HEK293 (cell line): ENCODE measurements at regions not wholly inside any gene's neighbourhood (a gene's known extent, or its start where the extent isn't known, plus 50 kb on each side); places are given as distances from the start of the nearest gene placed in this dataset.

ENCODE experiments used
- TRIM28 ChIP-seq: IDR thresholded peaks from 2 replicates; pipeline ENCODE4 v1.6.1; 2011; ENCODE audit warnings: low read length, control low read depth, borderline replicate concordance
- ZBTB8A ChIP-seq: fragments of 450-650 bp; formaldehyde crosslinking; IDR thresholded peaks from 2 replicates; pipeline ENCODE4 v1.5.1; 2016; ENCODE audit warnings: missing biosample characterization, missing genetic modification characterization
- ZNF10 ChIP-seq: fragments of 450-650 bp; formaldehyde crosslinking; IDR thresholded peaks from 2 replicates; pipeline ENCODE4 v1.5.1; 2017; ENCODE audit warnings: missing biosample characterization, missing genetic modification characterization
- ZNF449 ChIP-seq: fragments of 450-650 bp; formaldehyde crosslinking; IDR thresholded peaks from 2 replicates; pipeline ENCODE4 v1.5.1; 2017; ENCODE audit warnings: missing biosample characterization, mild to moderate bottlenecking, missing genetic modification characterization, moderate library complexity
- ZNF514 ChIP-seq: fragments of 450-650 bp; formaldehyde crosslinking; IDR thresholded peaks from 2 replicates; pipeline ENCODE4 v1.5.1; 2016; ENCODE audit warnings: missing biosample characterization, missing genetic modification characterization
- ZNF600 ChIP-seq: fragments of 450-650 bp; formaldehyde crosslinking; IDR thresholded peaks from 2 replicates; pipeline ENCODE4 v1.5.1; 2016; ENCODE audit warnings: missing biosample characterization, missing genetic modification characterization
- ZNF624 ChIP-seq: fragments of 450-650 bp; formaldehyde crosslinking; IDR thresholded peaks from 2 replicates; pipeline ENCODE4 v1.5.1; 2017; ENCODE audit warnings: missing biosample characterization, missing genetic modification characterization
- TF ChIP-seq, protein P1 (sequence below): fragments of 450-650 bp; formaldehyde crosslinking; IDR thresholded peaks from 2 replicates; pipeline ENCODE4 v1.5.1; 2016; ENCODE audit warnings: missing biosample characterization, missing genetic modification characterization
- TF ChIP-seq, protein P2 (sequence below): fragments of 450-650 bp; formaldehyde crosslinking; IDR thresholded peaks from 2 replicates; pipeline ENCODE4 v1.5.1; 2016; ENCODE audit warnings: missing biosample characterization, missing genetic modification characterization
- TF ChIP-seq, protein P3 (sequence below): fragments of 450-650 bp; IDR thresholded peaks from 2 replicates; pipeline ENCODE4 v1.5.1; 2018; ENCODE audit warnings: missing biosample characterization, mild to moderate bottlenecking, missing genetic modification characterization
- TF ChIP-seq, protein P4 (sequence below): fragments of 450-650 bp; formaldehyde crosslinking; IDR thresholded peaks from 2 replicates; pipeline ENCODE4 v1.5.1; 2016; ENCODE audit warnings: missing biosample characterization, missing genetic modification characterization

GRCh38 chr6:148247386-148248063 is 95.1 kb upstream of the SASH1 start:
- TF ChIP-seq, protein P1, sequence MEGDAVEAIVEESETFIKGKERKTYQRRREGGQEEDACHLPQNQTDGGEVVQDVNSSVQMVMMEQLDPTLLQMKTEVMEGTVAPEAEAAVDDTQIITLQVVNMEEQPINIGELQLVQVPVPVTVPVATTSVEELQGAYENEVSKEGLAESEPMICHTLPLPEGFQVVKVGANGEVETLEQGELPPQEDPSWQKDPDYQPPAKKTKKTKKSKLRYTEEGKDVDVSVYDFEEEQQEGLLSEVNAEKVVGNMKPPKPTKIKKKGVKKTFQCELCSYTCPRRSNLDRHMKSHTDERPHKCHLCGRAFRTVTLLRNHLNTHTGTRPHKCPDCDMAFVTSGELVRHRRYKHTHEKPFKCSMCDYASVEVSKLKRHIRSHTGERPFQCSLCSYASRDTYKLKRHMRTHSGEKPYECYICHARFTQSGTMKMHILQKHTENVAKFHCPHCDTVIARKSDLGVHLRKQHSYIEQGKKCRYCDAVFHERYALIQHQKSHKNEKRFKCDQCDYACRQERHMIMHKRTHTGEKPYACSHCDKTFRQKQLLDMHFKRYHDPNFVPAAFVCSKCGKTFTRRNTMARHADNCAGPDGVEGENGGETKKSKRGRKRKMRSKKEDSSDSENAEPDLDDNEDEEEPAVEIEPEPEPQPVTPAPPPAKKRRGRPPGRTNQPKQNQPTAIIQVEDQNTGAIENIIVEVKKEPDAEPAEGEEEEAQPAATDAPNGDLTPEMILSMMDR (tag by site-specific recombination): no peak
- TF ChIP-seq, protein P2, sequence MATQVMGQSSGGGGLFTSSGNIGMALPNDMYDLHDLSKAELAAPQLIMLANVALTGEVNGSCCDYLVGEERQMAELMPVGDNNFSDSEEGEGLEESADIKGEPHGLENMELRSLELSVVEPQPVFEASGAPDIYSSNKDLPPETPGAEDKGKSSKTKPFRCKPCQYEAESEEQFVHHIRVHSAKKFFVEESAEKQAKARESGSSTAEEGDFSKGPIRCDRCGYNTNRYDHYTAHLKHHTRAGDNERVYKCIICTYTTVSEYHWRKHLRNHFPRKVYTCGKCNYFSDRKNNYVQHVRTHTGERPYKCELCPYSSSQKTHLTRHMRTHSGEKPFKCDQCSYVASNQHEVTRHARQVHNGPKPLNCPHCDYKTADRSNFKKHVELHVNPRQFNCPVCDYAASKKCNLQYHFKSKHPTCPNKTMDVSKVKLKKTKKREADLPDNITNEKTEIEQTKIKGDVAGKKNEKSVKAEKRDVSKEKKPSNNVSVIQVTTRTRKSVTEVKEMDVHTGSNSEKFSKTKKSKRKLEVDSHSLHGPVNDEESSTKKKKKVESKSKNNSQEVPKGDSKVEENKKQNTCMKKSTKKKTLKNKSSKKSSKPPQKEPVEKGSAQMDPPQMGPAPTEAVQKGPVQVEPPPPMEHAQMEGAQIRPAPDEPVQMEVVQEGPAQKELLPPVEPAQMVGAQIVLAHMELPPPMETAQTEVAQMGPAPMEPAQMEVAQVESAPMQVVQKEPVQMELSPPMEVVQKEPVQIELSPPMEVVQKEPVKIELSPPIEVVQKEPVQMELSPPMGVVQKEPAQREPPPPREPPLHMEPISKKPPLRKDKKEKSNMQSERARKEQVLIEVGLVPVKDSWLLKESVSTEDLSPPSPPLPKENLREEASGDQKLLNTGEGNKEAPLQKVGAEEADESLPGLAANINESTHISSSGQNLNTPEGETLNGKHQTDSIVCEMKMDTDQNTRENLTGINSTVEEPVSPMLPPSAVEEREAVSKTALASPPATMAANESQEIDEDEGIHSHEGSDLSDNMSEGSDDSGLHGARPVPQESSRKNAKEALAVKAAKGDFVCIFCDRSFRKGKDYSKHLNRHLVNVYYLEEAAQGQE (tag by site-specific recombination): no peak
- TF ChIP-seq ZNF449 (tag by site-specific recombination) (no peak), TRIM28 (no peak), ZNF624 (no peak), ZNF10 (tag by site-specific recombination) (no peak), ZNF514 (tag by site-specific recombination) (no peak), ZNF600 (no peak), ZBTB8A (tag by site-specific recombination) (no peak)
- TF ChIP-seq, protein P3, sequence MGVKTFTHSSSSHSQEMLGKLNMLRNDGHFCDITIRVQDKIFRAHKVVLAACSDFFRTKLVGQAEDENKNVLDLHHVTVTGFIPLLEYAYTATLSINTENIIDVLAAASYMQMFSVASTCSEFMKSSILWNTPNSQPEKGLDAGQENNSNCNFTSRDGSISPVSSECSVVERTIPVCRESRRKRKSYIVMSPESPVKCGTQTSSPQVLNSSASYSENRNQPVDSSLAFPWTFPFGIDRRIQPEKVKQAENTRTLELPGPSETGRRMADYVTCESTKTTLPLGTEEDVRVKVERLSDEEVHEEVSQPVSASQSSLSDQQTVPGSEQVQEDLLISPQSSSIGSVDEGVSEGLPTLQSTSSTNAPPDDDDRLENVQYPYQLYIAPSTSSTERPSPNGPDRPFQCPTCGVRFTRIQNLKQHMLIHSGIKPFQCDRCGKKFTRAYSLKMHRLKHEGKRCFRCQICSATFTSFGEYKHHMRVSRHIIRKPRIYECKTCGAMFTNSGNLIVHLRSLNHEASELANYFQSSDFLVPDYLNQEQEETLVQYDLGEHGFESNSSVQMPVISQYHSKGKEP: no peak
- TF ChIP-seq, protein P4, sequence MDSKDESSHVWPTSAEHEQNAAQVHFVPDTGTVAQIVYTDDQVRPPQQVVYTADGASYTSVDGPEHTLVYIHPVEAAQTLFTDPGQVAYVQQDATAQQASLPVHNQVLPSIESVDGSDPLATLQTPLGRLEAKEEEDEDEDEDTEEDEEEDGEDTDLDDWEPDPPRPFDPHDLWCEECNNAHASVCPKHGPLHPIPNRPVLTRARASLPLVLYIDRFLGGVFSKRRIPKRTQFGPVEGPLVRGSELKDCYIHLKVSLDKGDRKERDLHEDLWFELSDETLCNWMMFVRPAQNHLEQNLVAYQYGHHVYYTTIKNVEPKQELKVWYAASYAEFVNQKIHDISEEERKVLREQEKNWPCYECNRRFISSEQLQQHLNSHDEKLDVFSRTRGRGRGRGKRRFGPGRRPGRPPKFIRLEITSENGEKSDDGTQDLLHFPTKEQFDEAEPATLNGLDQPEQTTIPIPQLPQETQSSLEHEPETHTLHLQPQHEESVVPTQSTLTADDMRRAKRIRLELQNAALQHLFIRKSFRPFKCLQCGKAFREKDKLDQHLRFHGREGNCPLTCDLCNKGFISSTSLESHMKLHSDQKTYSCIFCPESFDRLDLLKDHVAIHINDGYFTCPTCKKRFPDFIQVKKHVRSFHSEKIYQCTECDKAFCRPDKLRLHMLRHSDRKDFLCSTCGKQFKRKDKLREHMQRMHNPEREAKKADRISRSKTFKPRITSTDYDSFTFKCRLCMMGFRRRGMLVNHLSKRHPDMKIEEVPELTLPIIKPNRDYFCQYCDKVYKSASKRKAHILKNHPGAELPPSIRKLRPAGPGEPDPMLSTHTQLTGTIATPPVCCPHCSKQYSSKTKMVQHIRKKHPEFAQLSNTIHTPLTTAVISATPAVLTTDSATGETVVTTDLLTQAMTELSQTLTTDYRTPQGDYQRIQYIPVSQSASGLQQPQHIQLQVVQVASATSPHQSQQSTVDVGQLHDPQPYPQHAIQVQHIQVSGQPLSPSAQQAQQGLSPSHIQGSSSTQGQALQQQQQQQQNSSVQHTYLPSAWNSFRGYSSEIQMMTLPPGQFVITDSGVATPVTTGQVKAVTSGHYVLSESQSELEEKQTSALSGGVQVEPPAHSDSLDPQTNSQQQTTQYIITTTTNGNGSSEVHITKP: no peak
